ENCODE measurements at regions not wholly inside any gene's neighbourhood (a gene's known extent, or its start where the extent isn't known, plus 50 kb on each side); places are given as distances from the start of the nearest gene placed in this dataset.
"Not testable (repeated sequence)": the region's sequence is repeated elsewhere in the genome, so short reads cannot be mapped to it uniquely, and the experiment has no call there.

DNA sequence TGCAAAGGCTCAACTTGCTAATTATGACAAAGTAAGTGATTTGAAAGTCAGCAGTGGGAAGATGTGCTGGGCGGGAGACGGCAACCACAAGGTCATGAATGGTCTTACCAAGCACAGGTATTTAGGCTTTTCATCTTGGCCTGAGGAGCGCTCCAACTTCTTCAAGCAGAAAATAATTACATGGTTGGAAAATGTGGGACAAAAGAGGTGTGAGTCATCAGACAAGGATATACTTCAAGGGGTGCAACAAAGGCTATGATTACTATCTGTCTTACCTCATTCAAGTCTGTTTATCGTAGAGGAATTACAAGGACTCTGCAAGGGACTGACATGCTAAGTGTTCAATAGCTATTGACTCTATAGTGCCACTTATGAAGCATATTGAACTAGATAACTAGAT lies 2005.7 kb downstream of the MRPL39 start:
- no peak for DNase-seq (ENCODE audit: low spot score)

DNA sequence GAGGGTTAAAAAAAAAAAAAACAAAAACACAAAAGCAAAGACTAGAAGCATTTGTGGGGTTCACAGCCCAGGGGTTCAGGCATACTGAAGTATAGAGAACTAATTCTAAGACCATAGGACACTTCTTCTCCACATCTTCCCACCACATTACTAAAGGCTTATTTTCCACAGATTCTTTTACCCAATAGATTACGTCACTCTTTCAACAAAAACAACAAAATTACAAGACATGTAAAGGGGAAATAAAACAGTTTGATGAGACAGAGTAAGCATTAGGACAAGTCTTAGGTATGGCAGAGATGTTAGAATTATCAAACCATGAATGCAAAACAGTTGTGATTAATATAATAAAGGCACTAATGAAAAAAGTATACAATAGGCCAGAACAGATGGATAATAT lies 2013.7 kb downstream of the MRPL39 start:
- no peak for DNase-seq (ENCODE audit: low spot score)

DNA sequence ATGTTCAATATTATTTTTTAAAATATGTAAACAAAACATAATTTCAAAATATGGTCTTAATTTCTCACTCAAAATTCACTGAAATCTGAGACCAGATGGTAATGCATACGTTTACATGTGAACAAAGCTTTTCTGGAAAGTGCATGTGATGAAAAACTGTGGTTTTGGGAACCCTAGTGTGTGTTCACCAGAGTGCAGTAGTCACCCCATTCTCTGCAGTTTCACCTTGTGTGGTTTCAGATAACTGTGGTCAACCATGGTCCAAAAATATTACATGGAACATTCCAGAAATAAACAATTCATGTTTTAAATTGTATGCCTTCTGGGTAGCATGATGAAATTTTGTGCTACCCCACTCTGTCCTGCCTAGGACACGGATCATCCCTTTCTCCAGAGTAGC lies 2021.9 kb downstream of the MRPL39 start:
- DNase-seq (ENCODE audit: low spot score), result no peak

DNA sequence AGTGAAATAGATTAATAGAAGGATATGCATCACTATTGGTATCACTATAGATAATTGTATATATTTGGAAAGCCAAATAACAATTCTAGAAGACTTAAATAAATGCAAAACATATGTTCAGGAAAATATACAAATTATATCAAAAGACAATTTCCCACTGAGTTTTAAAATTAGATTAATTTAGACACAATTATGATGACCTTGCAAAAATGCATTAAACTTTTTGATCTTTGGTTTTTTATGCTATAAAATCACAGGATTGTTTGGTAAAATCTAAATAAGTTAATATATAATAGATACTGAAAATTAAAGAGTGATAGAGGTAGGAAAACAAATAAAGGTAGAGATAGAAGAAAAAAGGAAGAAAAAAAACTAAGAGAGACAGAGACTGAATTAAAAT lies 2027.7 kb downstream of the MRPL39 start:
- DNase-seq (ENCODE audit: low spot score), result no peak

DNA sequence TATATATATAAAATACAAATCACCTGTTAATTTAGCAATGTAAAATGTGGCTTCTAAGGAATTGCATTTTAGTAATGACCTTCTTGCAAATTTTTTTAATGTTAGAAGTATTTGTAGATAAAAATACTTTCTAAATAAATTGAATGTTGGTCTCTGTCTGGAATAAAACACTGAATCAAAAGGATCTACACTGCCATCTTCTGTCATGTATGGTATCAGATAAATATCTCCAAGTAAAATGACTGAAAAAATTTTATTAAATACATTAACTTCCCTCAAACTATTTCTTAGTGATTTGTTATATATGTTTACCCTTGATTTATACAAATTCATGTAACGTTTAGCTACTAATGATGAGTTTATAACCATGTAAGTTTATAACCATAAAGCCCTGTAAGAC lies 2029.3 kb downstream of the MRPL39 start:
- no peak for DNase-seq (ENCODE audit: low spot score)

DNA sequence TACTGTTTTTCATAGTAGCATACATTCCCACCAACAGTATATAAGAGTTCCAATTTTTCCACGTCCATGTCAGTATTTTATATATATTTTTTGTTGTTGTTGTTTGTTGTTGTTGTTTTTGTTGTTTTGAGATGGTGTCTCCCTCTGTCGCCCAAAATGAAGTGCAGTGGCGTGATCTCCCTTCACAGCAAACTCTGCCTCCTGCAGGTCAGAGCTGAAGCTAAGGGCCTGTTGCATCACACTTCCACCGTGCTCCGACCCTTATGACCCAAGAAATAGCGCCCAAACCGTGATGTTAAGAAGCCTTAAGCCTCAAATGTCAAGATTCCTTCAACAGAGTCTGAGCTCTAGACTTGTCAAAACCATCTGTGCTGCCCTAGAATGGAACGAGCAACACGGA lies 2032.3 kb downstream of the MRPL39 start:
- no peak for DNase-seq (ENCODE audit: low spot score)

DNA sequence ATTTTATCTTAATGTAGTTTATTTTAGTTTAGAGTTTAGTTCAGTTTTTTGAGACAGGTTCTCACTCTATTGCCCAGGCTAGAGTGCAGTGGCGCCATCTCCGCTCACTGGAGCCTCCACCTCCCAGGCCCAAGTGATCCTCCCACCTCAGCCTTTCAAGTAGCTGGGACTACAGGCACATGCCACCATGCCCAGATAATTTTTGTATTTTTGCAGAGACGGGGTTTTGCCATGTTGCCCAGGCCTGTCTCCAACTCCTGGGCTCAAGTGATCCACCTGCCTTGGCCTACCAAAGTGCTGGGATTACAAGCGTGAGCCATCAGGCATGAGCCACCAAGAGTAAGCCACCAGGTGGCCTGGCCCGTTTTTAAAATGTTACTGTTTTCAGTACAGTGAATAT lies 2058.4 kb downstream of the MRPL39 start:
- DNase-seq (ENCODE audit: low spot score), result not testable (repeated sequence)

DNA sequence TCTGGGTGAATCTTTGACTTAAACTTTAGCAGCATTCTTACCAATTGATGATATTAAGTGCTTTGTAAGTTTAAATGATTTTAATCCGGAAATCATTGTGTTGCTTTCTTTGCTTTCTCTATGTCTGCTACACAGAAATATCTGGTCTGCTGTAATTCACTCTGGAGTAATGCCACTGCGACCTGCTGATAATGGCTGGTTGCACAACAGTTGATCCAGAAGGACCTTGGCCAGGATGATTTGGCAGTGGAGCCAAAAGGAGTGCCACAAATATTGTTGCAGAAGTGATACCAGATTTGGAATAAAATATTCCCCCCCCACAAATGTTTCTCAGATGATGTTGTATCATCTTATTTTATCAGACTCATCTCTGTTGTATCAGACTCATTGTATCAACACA lies 2063.9 kb downstream of the MRPL39 start:
- DNase-seq (ENCODE audit: low spot score), result no peak

DNA sequence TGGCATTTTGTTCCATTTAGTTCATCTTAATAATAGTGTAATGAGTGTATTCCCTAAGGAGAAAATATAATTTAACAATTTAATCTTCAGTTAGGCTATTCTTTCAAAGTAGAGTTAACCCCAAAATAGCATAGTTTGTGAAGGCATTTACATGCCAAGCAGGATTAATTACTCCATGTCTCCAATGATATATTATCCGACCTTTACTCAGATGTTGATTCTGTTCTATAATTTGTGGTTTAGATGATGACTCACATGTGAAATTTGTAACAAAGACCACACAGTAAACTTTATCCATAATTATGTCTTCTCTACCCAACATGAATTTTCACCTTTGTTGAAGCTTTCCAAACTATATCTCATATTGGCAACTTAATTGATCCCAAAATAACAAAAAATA lies 2065.2 kb downstream of the MRPL39 start:
- DNase-seq (ENCODE audit: low spot score), result no peak

DNA sequence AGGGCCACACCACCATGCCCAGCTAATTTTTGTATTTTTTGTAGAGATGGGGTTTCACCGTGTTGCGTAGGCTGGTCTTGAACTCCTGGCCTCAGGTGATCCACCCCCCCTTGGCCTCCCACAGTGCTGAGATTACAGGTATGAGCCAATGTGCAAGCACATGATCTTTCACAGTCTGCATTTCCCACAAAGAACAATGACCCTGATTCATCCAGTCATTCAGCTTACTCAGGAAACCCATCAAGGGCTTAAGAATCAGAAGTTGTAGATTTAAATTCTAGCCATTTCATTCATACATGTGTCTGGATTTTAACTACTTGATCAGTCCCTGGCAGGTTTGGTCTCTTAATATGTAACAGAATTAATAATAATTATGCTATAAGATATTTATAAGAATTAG lies 2065.7 kb downstream of the MRPL39 start:
- DNase-seq (ENCODE audit: low spot score), result no peak

DNA sequence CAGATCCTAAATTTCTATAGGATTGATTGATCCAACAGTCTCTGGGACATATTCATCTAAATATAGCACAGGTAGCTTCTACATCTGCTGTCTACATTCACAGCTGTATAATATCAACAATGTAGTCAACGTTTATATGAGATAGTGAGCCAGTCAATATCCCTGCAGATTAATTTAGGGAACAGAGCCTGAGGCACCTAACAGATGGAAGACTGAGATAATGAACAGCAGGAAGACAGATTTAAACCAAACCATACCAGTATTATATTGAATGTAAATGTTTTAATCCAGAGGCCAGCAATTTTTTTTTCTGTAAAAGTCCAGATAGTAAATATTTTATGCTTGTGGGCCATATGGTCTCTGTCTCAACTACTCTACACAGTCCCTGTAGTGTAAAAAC lies 2072.4 kb downstream of the MRPL39 start:
- no peak for DNase-seq (ENCODE audit: low spot score)

DNA sequence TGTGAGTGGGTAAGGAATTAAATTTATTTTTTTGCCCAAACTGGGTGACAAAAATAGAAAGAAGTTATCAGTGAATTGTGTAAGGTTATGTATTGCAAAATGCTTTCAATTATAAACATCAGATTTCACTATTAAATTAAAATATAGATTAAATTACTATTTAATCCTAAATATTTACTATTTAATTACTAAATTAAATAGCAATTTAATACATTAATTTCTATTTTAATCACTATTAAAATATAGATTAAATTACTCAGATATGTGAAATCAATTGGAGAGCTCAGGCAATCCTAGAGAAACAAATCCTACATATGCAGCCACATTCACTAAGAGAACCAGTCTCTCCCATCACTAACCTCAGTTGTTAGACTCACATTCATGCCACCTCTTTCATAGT lies 2075.8 kb downstream of the MRPL39 start:
- DNase-seq (ENCODE audit: low spot score), result no peak

DNA sequence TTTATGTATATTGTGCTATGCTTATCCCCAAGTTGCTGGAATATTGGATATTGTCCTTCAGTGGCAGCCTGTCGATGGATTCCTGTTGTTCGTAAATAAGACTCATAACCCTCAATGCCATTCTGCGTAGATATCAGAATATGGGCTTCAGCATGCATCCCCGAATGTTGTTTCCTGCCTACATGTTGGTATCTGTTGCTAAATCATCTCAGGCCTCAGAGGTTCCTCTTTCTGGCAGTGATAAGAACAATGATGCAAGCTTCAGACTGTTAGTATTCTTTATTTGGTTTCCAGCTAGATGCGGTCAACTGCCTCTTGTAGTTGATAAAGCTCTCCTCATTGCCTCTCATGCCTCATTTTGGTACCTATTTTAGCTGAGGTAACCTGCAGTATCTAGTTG lies 2082.6 kb downstream of the MRPL39 start:
- DNase-seq (ENCODE audit: low spot score), result no peak

DNA sequence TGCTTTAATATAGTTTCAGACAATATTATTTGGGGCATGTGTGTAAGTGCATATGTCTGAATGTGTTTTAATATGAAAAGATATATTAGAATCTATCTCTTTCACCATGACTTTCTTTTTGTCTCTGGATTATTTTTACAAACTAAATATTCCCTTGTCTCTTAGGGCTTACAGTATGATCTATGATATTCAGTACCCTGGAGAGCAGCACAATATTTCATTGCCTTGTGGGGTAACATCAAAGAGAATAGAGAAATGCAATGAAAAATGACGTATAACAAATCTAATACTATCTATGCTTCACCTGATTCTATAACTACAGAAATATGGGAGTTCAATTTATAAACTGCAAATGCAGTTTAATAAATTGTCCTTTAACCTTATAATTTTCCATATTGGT lies 2084.5 kb downstream of the MRPL39 start:
- no peak for DNase-seq (ENCODE audit: low spot score)

DNA sequence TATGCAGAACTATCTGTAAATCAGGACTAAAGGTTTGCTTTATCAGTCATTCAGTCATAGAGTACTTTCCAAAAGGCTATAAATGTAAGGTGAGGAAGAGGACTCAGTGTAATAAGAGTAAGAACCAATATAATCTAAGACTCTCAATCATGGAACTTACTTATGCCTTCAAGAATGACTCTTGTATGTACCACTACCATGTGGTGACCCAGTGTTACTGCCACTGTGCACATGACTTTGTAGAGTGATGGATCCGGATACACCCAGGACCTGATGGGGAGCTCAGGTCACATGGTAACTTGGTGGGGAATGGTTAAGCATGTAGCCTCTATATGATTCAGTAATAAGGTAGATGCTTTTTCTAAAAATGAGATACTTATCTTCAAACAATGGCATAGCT lies 2099.8 kb downstream of the MRPL39 start:
- no peak for DNase-seq (ENCODE audit: low spot score)

DNA sequence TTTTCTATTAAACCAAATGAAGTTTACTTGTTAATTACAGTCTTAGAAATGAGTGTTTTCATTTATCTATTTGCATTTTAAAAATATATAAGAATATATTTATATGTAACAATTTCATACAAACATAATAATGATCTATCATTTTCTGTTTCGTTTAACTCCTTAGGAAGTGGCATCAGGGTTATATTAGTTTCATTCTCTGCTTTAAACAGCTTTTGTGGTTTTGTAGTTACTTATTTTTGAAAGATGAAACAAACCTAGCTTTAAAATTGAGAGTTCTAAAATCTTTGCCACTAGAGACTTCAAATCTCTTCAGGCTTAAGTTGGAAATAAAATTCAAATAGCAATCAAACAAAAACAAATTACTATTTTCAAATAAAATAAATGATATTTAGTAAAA lies 2110.6 kb downstream of the MRPL39 start:
- DNase-seq (ENCODE audit: low spot score), result no peak

DNA sequence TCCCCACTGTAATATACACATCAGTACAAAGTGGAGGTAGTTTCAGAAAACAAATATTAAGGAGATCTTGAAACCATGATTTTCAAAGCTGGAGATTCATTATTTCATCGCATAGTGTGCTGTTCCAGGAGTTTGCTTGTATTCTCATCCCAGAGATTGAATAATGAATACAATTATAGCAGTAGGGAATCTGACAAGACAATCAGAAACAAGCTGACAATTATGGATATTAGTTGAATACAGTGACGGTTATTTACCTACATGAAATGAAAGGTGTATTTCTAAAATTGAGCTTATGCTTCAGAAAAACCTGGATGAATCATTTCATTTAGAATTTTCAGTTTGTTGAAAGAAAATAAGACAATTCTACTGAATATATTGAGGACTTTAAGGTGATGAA lies 2119.0 kb downstream of the MRPL39 start:
- DNase-seq (ENCODE audit: low spot score), result no peak

DNA sequence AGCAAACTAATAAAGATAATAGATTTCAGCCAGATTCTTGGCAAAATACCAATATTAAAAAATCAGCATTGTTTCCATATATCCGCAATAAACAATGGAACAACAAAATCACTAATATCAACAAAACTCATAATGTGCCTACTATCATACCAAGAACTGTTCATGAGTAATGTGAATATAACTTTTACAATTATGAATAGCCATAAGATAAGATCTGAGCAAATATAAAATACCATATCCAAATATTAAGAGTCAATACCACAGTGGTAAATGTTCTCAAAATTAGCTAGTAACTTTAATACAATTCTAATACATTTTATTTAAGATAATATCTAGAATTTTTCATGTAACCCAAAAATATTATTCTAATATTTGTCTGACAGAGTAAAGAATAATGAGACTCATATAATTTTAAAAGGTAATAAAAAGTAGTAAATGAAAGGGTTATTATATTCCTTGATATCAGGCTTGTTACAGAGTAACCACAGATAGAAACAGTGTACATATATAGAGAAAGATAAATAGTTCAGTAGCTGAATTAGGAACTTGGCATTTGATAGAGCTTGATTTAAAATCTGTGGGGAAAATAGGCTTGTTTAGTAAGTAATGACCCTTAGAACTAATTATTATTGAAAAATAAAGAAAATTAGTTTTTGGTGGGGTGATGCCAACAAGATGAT lies 2126.6 kb downstream of the MRPL39 start:
- no peak for DNase-seq (ENCODE audit: low spot score)

DNA sequence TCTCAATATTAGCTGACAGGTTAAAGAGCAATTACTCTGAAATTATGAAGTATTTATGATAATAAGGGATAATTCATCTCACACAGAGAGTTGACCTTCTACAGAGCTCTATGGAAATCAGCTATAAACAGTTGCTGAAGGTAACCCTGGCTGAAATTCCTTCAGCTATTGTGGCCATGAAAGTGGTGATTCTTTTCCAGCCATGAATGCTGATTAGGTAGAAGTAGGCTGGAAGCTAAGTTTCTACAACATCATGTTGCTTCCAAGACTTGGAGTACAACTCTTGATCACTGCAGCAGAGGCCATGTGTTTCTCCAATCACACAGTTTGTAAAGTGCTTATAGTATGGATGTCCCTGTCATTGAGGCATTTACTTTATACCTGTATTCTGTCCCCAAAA lies 2128.9 kb downstream of the MRPL39 start:
- no peak for DNase-seq (ENCODE audit: low spot score)

DNA sequence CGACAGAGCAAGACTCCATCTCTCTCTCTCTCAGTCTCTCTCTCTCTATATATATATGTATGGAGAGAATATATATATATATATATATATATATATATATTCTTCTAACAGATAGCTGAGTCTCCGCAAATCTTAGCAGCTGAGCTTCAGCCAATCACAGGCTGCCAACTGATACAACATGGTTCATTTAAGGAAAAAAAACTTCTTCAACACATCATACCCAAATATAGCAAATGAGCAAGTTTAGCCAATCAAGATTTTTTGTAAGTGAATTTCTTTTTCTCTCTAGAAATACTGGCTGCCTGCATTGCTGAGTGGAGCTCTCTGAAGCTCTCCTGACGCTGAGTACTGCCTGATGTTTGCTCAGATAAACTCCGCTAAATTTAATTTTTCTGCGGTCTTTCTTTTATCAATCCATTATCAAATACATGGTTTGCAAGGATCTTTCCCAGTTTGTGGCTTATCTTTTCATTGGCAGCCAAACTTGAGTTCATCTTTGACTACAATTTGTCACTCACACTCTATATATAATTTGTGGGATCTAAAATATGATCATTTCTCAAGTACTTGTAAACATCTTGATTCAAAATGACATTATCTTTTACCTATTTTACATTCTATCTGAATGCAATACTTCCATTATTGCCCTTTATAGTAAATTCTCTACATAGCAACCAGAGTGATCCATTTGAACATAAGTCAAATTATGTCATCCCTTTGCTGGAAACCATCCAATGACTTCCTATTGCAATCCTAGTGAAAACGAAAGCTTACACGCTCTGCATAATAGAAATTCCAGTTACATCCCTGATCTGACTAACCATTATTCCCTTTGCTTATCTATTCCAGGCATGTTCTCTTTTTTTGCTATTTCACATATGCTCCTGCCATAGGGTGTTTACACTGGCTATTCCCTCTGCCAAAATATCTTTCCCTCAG lies 2131.7 kb downstream of the MRPL39 start:
- no peak for DNase-seq (ENCODE audit: low spot score)

DNA sequence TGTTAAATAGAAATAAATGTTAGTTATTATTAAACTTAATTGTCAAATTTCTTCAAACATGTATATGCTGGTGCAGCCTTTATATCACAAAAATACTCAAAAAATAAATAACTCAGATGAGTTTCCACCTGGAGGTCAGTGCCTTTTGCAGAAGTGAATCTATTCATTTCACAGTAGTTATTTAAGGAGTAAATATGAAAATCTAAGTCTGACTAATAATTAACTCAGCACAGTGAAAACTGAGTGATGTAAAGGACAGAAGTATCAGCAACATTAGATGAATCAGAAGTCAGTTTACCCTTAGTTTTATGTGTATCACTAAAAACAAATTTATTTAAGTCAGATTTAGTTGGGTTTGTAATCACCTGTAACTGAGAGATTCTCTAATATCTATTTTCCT lies 2135.4 kb downstream of the MRPL39 start:
- no peak for DNase-seq (ENCODE audit: low spot score)

DNA sequence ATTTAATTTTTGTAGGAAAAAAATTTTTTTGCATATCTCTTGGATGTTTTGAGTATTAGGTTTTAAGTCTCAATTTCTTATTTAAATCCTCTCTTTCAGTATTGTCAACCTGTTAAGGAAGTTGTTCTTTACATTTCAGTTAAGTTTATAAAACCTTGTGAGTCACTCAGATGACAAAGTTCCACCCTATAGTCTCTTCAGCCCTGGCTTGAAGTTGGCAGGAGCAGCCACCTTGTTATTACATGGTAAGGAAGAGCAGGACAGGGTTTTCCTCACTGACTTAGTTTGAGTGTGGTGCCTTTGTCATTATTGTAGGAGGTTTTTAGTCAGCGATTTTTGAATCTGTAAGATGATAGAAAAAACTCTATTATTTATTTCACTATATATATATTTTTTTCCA lies 2143.9 kb downstream of the MRPL39 start:
- no peak for DNase-seq (ENCODE audit: low spot score)

DNA sequence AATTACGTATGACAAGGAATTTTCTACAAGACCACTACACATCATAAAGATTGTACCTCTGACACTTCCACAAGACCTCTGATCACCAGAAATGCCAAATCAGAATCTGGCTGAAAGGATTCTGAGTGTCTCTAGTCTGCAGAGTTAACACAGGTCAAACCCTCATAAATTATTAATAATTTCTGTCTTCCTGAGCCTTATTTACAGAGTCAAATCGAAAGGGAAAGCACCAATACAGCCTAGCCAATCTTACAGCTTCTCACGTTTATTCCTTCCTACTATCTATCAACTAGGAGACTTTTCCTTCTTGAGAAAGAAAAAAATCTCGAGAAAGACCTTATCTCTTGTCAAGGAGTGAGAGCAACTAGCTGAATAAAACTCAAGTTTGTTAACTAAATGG lies 2151.6 kb downstream of the MRPL39 start:
- DNase-seq (ENCODE audit: low spot score), result no peak

Data from HuH-7 (cell line).